ENCODE measurements at regions not wholly inside any gene's neighbourhood (a gene's known extent, or its start where the extent isn't known, plus 50 kb on each side); places are given as distances from the start of the nearest gene placed in this dataset.
"Not testable (repeated sequence)": the region's sequence is repeated elsewhere in the genome, so short reads cannot be mapped to it uniquely, and the experiment has no call there.

DNA sequence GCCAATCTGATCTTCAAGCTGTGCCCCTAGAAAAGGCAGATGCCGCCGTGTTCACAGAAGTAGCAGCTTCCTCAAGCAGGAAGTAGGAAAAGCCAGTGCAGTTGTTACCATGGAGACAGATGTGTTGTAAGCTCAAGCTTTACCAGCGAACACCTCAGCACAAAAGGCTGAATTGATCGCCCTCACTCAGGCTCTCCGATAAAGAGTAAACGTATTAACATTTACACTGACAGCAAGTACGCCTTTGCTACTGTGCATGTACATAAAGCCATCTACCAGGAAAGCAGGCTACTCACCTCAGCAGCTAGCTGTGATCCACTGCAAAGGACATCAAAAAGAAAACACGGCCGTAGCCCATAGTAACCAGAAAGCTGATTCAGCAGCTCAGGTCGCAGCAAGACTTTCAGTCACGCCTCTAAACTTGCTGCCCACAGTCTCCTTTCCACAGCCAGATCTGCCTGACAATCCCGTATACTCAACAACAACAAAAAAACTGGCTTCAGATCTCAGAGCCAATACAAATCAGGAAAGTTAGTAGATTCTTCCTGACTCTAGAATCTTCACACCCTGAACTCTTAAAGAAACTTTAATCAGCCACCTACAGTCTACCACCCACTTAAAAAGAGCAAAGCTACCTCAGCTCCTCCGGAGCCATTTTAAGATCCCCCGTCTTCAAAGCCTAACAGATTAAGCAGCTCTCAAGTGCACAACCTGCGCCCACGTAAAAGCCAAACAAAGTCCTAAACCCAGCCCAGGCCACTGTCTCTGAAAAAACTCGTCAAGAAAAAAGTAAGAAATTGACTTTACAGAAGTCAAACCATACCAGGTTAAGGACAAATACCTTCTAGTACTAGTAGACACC, 160.0 kb downstream of the DEFB131A start:
- DNase-seq (ENCODE audit: low spot score), result not testable (repeated sequence)

DNA sequence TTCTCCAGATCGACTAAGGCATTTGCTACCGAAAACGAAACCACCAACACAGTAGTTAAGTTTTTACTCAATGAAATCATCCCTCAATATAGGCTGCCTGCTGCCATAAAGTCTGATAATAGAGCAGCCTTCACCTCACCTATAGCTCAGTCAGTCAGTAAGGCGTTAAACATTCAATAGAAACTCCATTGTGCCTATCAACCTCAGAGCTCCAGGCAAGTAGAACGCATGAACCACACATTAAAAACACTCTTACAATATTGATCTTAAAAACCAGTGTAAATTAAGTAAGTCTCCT, 160.6 kb downstream of the DEFB131A start:
- not testable (repeated sequence) for DNase-seq (ENCODE audit: low spot score)

- no peak for DNase-seq (ENCODE audit: low spot score)
Measured at GRCh38 chr4:9608300-9608699, 164.1 kb downstream of the DEFB131A start.

GRCh38 chr4:9610321-9610720, 166.1 kb downstream of the DEFB131A start:
- DNase-seq (ENCODE audit: low spot score), result not testable (repeated sequence)

DNA sequence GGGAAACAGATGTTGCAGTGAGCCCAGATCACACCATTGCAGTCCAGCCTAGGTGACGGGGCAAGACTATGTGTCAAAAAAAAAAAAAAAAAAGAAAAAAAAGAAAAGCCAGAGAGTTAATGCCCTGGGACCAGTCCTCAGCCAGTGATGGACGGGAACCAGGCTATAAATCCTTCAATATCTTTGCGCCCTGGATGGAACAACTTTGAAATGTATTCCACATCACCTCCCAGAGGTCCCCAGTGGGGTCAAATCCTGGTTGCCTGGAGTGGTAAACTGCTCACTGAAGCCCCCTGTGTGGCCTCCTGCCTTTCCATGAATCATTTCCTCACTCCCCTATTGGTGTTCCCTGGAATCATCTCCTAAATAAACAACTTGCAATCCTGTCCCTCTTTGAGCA, 166.9 kb downstream of the DEFB131A start:
- DNase-seq (ENCODE audit: low spot score), result no peak

DNA sequence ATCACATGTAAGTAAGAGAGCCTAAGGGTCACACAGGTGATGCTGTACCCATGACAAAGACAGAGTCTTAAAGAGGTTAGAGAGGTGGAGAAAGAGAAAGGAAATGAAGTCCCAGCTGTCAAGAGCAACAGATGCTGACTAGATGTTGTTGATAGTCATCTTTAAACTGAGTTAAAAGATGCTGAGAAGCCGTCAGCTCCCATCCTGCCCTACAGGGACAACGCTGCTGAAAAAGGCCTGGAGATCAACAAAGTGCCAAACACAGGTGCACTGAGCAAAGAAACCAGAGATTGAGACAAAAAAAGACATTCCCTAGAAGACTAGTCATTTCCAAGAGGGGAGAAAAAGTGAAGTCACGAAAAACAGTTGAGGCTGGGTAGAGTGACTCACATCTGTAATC, 145.0 kb upstream of the DRD5 start:
- not testable (repeated sequence) for DNase-seq (ENCODE audit: low spot score)

GRCh38 chr4:9659678-9660077, 121.8 kb upstream of the DRD5 start:
- DNase-seq (ENCODE audit: low spot score), result not testable (repeated sequence)

- DNase-seq (ENCODE audit: low spot score), result not testable (repeated sequence)
Measured at GRCh38 chr4:9660955-9661354, 120.5 kb upstream of the DRD5 start.

DNA sequence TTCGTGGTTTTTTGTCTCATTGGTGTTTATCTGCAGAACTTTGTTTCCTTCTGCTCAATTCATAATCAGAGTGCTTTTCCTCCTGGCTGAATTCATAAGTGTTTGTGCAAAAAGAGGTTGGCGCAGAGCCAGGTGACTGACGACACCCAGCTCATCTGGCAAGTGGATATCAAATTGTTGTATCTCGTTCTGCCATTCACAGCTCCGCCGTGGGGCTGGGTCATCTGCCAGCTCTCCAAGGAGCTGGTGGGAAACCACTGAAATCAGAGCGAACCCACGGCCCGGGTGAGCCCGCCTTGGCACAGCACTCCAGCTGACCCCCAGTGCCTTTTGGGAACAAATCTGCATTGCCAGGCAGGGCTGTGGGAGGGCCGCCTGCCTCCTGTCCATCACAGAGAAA, 110.7 kb upstream of the DRD5 start:
- DNase-seq (ENCODE audit: low spot score), result not testable (repeated sequence)

DNA sequence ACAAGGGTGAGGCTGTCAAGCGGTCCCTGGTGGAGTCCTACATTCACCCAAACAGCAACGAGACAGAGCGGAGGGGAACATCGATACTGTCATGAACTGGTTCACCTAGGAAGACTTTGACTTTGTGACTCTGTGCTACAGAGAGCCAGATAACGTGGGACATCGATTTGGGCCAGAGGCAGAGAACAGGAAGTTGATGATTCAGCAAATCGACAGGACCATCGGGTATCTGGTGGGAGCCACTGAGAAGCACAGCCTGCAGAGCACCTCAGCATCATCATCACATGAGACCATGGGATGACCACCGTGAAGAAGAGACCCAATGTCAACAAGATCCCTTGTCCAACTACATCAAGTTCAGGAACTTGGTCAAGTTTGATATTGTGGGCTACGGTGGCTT, 104.1 kb upstream of the DRD5 start:
- not testable (repeated sequence) for DNase-seq (ENCODE audit: low spot score)

GRCh38 chr4:9679704-9680478, 101.5 kb upstream of the DRD5 start:
- no peak for DNase-seq (ENCODE audit: low spot score)

DNA sequence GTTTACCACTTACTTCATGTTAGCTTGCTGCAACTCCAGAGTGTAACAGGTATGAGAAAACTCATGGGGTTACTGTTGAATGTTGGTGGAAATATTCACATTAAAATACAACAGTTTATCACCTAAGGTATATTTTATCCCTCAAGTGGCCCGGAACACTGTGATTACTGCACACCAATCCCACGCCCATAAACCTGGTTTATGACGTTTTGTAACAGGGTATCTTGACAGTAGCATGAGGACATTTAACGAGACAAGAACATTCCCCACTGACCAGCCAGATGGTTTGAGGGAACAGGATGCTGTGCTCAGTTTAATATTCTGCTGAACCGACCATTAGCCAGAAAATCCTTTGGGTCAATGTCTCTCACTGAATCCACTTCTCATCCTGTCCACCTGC, 98.3 kb upstream of the DRD5 start:
- not testable (repeated sequence) for DNase-seq (ENCODE audit: low spot score)

GRCh38 chr4:9685016-9685415, 96.4 kb upstream of the DRD5 start:
- DNase-seq (ENCODE audit: low spot score), result not testable (repeated sequence)

GRCh38 chr4:9685692-9686091, 95.7 kb upstream of the DRD5 start:
- DNase-seq (ENCODE audit: low spot score), result no peak

GRCh38 chr4:9690636-9691237, 90.7 kb upstream of the DRD5 start:
- DNase-seq (ENCODE audit: low spot score), result not testable (repeated sequence)

GRCh38 chr4:9691238-9692065, 90.0 kb upstream of the DRD5 start:
- DNase-seq (ENCODE audit: low spot score), result peak; percentile 20

- DNase-seq (ENCODE audit: low spot score), result not testable (repeated sequence)
Measured at GRCh38 chr4:9692791-9693491, 88.5 kb upstream of the DRD5 start.

DNA sequence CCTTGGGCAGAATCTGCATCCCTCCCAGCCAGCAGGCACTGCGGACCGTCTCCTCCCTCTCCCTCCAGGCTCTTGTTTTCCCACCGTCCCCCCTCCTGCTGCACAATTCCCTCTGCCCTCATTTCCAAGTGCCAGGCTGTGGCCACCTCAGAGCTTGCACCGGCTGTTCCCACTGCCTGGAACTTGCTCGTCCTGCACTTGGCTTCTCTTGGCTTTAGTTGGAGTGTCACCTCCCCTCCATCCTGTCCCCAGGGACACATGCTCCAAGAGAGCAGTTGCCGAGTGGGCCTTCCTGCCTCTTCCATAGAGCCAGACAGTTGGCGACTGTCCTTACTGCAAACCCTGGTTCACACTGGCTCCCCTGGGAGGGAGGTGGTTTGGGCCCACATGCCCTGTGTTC, 87.0 kb upstream of the DRD5 start:
- not testable (repeated sequence) for DNase-seq (ENCODE audit: low spot score)

GRCh38 chr4:9695994-9696393, 85.4 kb upstream of the DRD5 start:
- DNase-seq (ENCODE audit: low spot score), result not testable (repeated sequence)

- DNase-seq (ENCODE audit: low spot score), result not testable (repeated sequence)
Measured at GRCh38 chr4:9696561-9696960, 84.9 kb upstream of the DRD5 start.

GRCh38 chr4:9702019-9702418, 79.4 kb upstream of the DRD5 start:
- not testable (repeated sequence) for DNase-seq (ENCODE audit: low spot score)

All from SK-N-DZ (cell line).